Keratinocyte (primary cell): ENCODE measurements at regions not wholly inside any gene's neighbourhood (a gene's known extent, or its start where the extent isn't known, plus 50 kb on each side); places are given as distances from the start of the nearest gene placed in this dataset.

Experiments used
- DNase-seq: peaks from one replicate; pipeline ENCODE4 v3.0.0-alpha.2; 2011; ENCODE audit warnings: low read depth, missing footprints, low spot score
- FAIRE-seq: peaks from 2 replicates; lab custom pipeline; 2011; peaks lifted over from hg19 to GRCh38; lab: Jason Lieb, UNC
- H2AFZ ChIP-seq: 2 replicates; pipeline ENCODE4 v1.6.0; 2012; ENCODE audit warnings: low read length, control low read depth, inconsistent platforms; ENCODE audit not compliant: control insufficient read depth
- H3K27ac ChIP-seq: 2 replicates; pipeline ENCODE4 v1.5.1; 2011; ENCODE audit warnings: low read length; ENCODE audit not compliant: control insufficient read depth, insufficient read depth
- H3K27me3 ChIP-seq: 3 replicates; pipeline ENCODE4 v1.6.0; 2011; ENCODE audit warnings: low read length; ENCODE audit not compliant: control insufficient read depth, insufficient read depth; ENCODE audit errors: extremely low read depth
- H3K36me3 ChIP-seq, 2 experiments: 2 replicates in 1 of 2; 3 replicates in 1 of 2; pipeline ENCODE4 v1.5.1; 2011; ENCODE audit warnings: low read length in 2 of 2, mild to moderate bottlenecking in 1 of 2; ENCODE audit not compliant: control insufficient read depth in 2 of 2, insufficient read depth in 2 of 2; ENCODE audit errors: extremely low read depth in 1 of 2
- H3K4me1 ChIP-seq: 3 replicates; pipeline ENCODE4 v1.5.1; 2011; ENCODE audit warnings: low read length; ENCODE audit not compliant: control insufficient read depth, insufficient read depth; ENCODE audit errors: extremely low read depth
- H3K4me2 ChIP-seq: 3 replicates; pipeline ENCODE4 v1.6.0; 2011; ENCODE audit warnings: low read depth, low read length; ENCODE audit not compliant: control insufficient read depth, insufficient read depth; ENCODE audit errors: extremely low read depth
- H3K4me3 ChIP-seq, 3 experiments: fragments of 200-600 bp in 1 of 3; sonication (generic) in 1 of 3; 2 replicates in 2 of 3; 3 replicates in 1 of 3; pipeline ENCODE4 v1.5.1; 2011 to 2016; ENCODE audit warnings: low read length in 3 of 3, mild to moderate bottlenecking in 3 of 3, control low read depth in 2 of 3, inconsistent platforms in 1 of 3, low read depth in 1 of 3, mixed read lengths in 1 of 3, mixed run types in 1 of 3, moderate library complexity in 1 of 3; ENCODE audit not compliant: control insufficient read depth in 2 of 3, insufficient read depth in 2 of 3; ENCODE audit errors: extremely low read depth in 1 of 3
- H3K79me2 ChIP-seq: 2 replicates; pipeline ENCODE4 v1.6.0; 2012; ENCODE audit warnings: low read length; ENCODE audit not compliant: control insufficient read depth, insufficient read depth
- H3K9ac ChIP-seq: 3 replicates; pipeline ENCODE4 v1.6.0; 2011; ENCODE audit warnings: low read length; ENCODE audit not compliant: control insufficient read depth, insufficient read depth; ENCODE audit errors: extremely low read depth
- H3K9me1 ChIP-seq: 3 replicates; pipeline ENCODE4 v1.6.0; 2011; ENCODE audit warnings: low read length; ENCODE audit not compliant: control insufficient read depth, insufficient read depth; ENCODE audit errors: extremely low read depth
- H3K9me3 ChIP-seq: 2 replicates; pipeline ENCODE4 v1.5.1; 2012; ENCODE audit warnings: low read depth, low read length; ENCODE audit not compliant: control insufficient read depth
- H4K20me1 ChIP-seq: 3 replicates; pipeline ENCODE4 v1.6.0; 2011; ENCODE audit warnings: low read length; ENCODE audit not compliant: control insufficient read depth, insufficient read depth; ENCODE audit errors: extremely low read depth
- EZH2 ChIP-seq: IDR thresholded peaks from one replicate; pipeline ENCODE4 v1.6.1; 2012; ENCODE audit warnings: inconsistent platforms, mild to moderate bottlenecking, low read length, moderate library complexity
- dilution Hi-C: fragments of 300-500 bp; cut with MboI; formaldehyde crosslinking; loops from one replicate; pipeline ENCODE4 v1.7.0; 2020; ENCODE audit warnings: low sequenced_read_pairs; ENCODE audit not compliant: extremely low pct_ligation_motif_present
- TF ChIP-seq, protein P1 (sequence below), 3 experiments: IDR thresholded peaks in 1 of 3; conservative IDR thresholded peaks in 1 of 3; optimal IDR thresholded peaks in 1 of 3; 2 replicates in 2 of 3; 3 replicates in 1 of 3; pipeline versions ENCODE3 to v1.5.1; 2011; ENCODE audit warnings: low read length in 3 of 3, mild to moderate bottlenecking in 3 of 3, moderate library complexity in 2 of 3, control low read depth in 1 of 3, inconsistent platforms in 1 of 3; ENCODE audit not compliant: insufficient read depth in 2 of 3; ENCODE audit errors: extremely low read depth in 1 of 3

DNA sequence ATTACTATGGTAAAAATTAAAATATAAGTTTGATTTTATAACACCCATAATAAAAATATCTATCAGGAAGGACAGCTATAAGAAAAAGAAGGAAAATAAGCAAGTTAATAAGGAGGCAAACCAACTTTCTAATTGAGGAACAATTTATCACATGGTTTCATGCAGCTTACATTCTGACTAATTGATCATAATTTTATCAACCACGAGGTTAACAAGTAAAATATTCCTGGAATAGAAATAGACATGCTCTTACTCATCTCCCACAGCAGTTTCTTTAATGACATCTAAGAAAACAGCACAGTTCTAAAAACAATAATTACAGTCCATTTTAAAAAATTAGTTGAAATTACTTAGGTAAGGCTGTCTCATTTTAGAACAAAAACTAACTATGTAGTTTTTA lies 130.8 kb upstream of the KRR1 start:
- DNase-seq (no peak), FAIRE-seq (no peak)
- no peak overlapping the region for H3K27ac ChIP-seq
- dilution Hi-C loops: no loop called here
- TF ChIP-seq, protein P1, sequence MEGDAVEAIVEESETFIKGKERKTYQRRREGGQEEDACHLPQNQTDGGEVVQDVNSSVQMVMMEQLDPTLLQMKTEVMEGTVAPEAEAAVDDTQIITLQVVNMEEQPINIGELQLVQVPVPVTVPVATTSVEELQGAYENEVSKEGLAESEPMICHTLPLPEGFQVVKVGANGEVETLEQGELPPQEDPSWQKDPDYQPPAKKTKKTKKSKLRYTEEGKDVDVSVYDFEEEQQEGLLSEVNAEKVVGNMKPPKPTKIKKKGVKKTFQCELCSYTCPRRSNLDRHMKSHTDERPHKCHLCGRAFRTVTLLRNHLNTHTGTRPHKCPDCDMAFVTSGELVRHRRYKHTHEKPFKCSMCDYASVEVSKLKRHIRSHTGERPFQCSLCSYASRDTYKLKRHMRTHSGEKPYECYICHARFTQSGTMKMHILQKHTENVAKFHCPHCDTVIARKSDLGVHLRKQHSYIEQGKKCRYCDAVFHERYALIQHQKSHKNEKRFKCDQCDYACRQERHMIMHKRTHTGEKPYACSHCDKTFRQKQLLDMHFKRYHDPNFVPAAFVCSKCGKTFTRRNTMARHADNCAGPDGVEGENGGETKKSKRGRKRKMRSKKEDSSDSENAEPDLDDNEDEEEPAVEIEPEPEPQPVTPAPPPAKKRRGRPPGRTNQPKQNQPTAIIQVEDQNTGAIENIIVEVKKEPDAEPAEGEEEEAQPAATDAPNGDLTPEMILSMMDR (optimal IDR thresholded peaks at IDR 0.05 in 1 of 3, IDR thresholded peaks at IDR 0.05 in 1 of 3, conservative IDR thresholded peaks at IDR 0.05 in 1 of 3; ENCODE audit: extremely low read depth in 1 of 3, insufficient read depth in 2 of 3, low read length in 3 of 3): no peak
- TF ChIP-seq EZH2: no peak
- H3K4me3 ChIP-seq: no peak overlapping the region
- no peaks in the 10 kb centered on the region for H3K36me3 ChIP-seq
- no peaks in the 10 kb centered on the region for H3K79me2 ChIP-seq
- peaks cover 36% of the 10 kb centered on the region for H3K4me1 ChIP-seq
- H4K20me1 ChIP-seq: no peaks in the 10 kb centered on the region
- H3K9me3 ChIP-seq: no peaks in the 10 kb centered on the region
- no peaks in the 10 kb centered on the region for H3K27me3 ChIP-seq
- no peaks in the 10 kb centered on the region for H3K9me1 ChIP-seq
- H2AFZ ChIP-seq: no peak overlapping the region
- no peak overlapping the region for H3K4me2 ChIP-seq
- no peak overlapping the region for H3K9ac ChIP-seq

DNA sequence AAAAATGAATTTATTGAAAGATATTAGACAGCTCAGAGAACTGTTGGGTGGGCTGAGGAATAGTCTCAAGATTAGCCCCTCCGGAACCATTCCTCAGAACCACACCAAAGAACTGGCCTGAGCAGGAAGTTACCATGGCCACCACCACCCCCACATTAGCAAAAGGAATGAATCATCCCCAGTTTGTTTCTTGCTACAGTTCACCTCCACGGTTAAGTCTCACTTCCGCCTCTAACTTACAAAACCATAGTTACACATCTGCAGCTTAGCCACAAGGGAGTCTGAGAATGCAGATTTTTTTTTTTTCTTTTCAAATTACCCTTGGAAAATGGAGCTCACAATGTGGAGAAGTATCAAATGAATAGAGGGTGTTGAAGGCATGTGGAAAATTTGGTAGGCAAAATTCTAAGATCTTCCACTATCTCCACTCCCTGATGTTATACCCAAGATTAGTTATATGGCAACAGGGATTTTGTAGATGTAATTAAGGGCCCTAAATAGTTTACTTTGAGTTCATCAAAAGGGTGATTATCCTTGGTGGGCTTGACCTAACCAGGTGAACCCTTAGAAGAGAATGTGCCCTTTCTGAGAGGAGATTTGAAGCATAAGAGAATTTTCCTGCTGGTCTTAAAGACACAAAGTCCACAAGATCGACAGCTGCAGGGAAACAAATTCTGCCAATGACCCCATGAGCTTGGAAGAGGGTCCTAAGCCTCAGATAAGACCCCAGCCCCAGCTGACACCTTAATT lies 129.8 kb upstream of the KRR1 start:
- Histone ChIP-seq H3K4me2 (peak overlapping the region; percentile 49), H3K4me1 (peaks cover 37% of the 10 kb centered on the region), H3K27ac (peak overlapping the region; percentile 72), H3K9me3 (no peaks in the 10 kb centered on the region), H3K79me2 (no peaks in the 10 kb centered on the region), H2AFZ (peak overlapping the region; percentile 7), H3K9ac (no peak overlapping the region), H3K4me3 (no peak overlapping the region), H3K36me3 (no peaks in the 10 kb centered on the region), H3K9me1 (no peaks in the 10 kb centered on the region), H4K20me1 (no peaks in the 10 kb centered on the region), H3K27me3 (no peaks in the 10 kb centered on the region)
- dilution Hi-C loops: no loop called here
- DNase-seq: no peak
- peak; percentile 81 for FAIRE-seq
- TF ChIP-seq, protein P1 (optimal IDR thresholded peaks at IDR 0.05 in 1 of 3, IDR thresholded peaks at IDR 0.05 in 1 of 3, conservative IDR thresholded peaks at IDR 0.05 in 1 of 3; ENCODE audit: extremely low read depth in 1 of 3, insufficient read depth in 2 of 3, low read length in 3 of 3): no peak
- TF ChIP-seq EZH2: no peak
